ENCODE measurements at regions not wholly inside any gene's neighbourhood (a gene's known extent, or its start where the extent isn't known, plus 50 kb on each side); places are given as distances from the start of the nearest gene placed in this dataset.

DNA sequence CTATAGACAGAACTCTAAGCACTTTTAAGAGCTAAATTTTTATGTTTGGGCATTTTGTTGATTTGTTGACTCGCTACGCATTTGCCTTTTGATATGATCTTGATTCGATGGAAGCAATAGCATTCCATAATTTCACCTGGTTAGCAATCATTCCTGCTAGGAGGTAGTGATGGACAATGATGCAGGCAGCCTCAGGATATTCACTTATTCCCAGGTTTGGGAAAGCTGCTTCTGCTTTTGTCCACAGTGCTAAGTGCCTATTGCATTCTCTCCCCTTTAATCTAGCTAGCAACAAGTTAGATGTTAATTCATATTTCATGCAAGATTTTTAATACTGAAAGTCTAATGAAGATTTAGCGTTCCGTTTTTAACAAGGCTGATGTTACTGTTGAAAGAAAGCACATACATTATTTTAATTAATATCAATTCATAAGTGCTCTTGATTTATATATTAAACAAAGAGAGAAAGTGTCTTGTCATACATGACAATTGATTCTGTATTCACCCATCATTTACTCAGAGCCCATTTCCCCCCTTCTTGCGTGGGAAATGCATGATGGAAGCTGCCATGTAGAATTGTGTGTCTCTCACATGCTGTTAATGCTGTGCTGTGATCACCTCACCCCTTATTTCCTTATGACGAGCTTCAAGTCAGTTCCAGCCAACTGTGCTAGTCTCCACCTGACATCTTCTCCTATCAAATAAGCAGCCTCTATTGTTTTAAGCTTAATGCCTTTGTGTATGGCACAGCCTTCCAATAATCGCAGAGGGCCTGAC, 53.0 kb upstream of the TMCO5A start:
- Histone ChIP-seq H3K36me3 (replicated peaks in 1 of 2) (no peaks in the 10 kb centered on the region), H3K9me3 (replicated peaks in 1 of 3) (no peaks in the 10 kb centered on the region), H3K27ac (no peak overlapping the region), H3K4me1 (replicated peaks in 1 of 2) (no peaks in the 10 kb centered on the region), H3K27me3 (peaks cover 5% of the 10 kb centered on the region), H3K4me3 (no peak overlapping the region)
- 65 to 77% (median 75%) methylated on average over 8 of the region's 8 CpGs for WGBS, 4 donors
- intact Hi-C loops (cut with DNase I) = loop anchor here in 1 of 2 donors (10.0 kb wide), 1 partner anchor 997 kb away; no protein-coding TSS in a partner anchor
- no peak for TF ChIP-seq POLR2A (IDR thresholded peaks at IDR 0.05)
- TF ChIP-seq, protein P1, sequence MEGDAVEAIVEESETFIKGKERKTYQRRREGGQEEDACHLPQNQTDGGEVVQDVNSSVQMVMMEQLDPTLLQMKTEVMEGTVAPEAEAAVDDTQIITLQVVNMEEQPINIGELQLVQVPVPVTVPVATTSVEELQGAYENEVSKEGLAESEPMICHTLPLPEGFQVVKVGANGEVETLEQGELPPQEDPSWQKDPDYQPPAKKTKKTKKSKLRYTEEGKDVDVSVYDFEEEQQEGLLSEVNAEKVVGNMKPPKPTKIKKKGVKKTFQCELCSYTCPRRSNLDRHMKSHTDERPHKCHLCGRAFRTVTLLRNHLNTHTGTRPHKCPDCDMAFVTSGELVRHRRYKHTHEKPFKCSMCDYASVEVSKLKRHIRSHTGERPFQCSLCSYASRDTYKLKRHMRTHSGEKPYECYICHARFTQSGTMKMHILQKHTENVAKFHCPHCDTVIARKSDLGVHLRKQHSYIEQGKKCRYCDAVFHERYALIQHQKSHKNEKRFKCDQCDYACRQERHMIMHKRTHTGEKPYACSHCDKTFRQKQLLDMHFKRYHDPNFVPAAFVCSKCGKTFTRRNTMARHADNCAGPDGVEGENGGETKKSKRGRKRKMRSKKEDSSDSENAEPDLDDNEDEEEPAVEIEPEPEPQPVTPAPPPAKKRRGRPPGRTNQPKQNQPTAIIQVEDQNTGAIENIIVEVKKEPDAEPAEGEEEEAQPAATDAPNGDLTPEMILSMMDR (IDR thresholded peaks at IDR 0.05) = no peak
- DNase-seq = no peak

DNA sequence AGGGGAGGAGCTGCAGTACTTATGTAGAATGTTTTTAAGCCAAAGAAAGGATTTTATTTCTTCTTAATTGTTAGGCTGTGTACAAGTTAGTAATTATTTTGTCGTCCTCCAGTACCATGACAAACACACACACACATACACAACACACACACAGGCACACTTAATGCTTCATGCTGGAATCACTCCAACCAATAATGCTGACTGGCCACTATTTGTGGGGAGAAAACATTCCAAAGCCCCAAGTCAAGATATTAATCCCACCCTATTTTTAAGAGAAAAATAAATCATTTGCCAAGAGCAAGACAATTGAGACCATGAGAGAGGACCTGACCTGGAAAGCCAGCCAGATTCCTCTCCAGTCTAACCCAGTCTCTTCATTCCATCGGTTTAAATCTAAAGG, 51.8 kb upstream of the TMCO5A start:
- intact Hi-C loops (cut with DNase I) = loop anchor here in 1 of 2 donors (10.0 kb wide), 1 partner anchor 998 kb away; no protein-coding TSS in a partner anchor
- Histone ChIP-seq H3K4me1 (replicated peaks in 1 of 2) (no peaks in the 10 kb centered on the region), H3K4me3 (no peak overlapping the region), H3K27me3 (peaks cover 5% of the 10 kb centered on the region), H3K36me3 (replicated peaks in 1 of 2) (no peaks in the 10 kb centered on the region), H3K27ac (no peak overlapping the region), H3K9me3 (replicated peaks in 1 of 3) (no peaks in the 10 kb centered on the region)
- TF ChIP-seq POLR2A (IDR thresholded peaks at IDR 0.05) = no peak
- TF ChIP-seq, protein P1 (IDR thresholded peaks at IDR 0.05) = no peak
- no peak for DNase-seq
- 57 to 74% (median 61%) methylated on average over 2 of the region's 2 CpGs for WGBS, 4 donors

Small RNA genes lying in the stretch of these regions (small RNA-seq; reads per million reads assigned to genes)
- gene RF00017 = 0 reads per million in 2 donors
